22Rv1 (cell line): ENCODE measurements at regions not wholly inside any gene's neighbourhood (a gene's known extent, or its start where the extent isn't known, plus 50 kb on each side); places are given as distances from the start of the nearest gene placed in this dataset.

Experiments
- H3K27ac ChIP-seq: fragments of 450-650 bp; 2 replicates; pipeline ENCODE4 v1.5.1; 2017
- CTCF ChIP-seq: fragments of 450-650 bp; IDR thresholded peaks from 2 replicates; pipeline ENCODE4 v1.5.1; 2017; ENCODE audit warnings: mild to moderate bottlenecking
- ZFX ChIP-seq: fragments of 450-650 bp; IDR thresholded peaks from 2 replicates; pipeline ENCODE4 v1.6.1; 2017; ENCODE audit warnings: antibody characterized with exemption, borderline replicate concordance

DNA sequence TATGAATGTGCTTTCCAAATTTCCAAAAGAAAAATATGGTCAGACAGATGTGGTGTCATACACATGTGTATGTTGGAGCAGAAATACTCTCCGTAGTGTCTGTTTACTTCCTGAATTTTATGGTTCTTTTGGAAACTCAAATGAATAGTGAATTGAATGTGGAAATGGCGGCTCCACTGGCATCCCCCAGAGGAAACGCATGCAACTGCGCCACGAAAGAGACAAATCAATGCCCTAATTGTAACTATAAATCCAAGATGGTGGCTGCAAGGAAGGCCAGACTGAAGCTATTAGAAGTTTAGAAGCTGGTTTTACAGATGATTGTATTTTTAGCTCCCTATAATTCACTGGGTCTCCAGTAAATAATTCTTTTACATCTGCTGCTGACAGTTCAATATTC is 246.7 kb downstream of the FGFR2 start:
- no peak overlapping the region for H3K27ac ChIP-seq
- no peak for TF ChIP-seq ZFX
- TF ChIP-seq CTCF: no peak

DNA sequence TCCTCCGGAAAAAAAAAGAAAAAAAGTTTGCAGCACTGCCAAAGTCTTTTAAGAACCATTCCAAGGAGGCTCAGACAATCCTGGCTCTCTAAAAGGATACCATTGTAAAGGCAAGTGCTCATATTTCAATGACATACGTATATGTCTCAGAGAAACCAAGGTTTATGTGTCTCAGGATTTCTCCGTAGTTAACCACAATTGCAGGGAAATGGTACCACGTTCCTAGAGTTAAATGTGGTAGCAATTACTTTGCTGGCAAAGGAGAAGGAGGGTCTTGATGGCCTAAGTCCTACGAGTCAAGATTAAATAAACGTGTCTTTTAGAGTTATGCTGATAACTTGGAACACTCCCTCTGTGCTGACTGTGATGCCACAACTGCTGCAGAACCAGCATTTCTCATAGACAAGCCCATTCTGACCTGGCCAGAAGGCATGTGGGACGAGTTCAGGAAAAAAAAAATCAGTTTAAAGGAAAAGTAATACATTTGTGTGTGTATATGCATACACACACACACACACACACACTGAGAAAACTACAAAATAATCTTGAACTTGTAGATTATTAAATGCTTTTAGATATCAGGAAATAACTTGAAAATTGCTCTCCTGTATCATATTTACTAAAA is 245.9 kb downstream of the FGFR2 start:
- no peak for TF ChIP-seq ZFX

DNA sequence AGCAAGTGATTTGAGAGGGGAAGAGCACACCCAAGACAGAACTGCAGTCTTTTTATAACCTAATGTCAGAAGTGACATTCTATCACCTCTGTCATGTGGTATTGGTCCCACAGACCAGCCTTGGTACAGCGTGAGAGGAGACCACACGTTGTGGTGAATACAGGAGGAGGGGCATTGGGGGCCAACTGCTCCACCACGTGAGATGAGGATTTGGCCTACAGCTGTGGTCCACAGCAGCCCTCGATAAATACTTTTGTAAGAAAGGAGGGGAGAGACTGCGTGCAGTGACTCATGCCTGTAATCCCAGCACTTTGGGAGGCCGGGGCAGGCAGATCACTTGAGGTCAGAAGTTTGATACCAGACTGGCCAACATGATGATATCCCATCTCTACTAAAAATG is 243.1 kb downstream of the FGFR2 start:
- TF ChIP-seq CTCF: no peak
- no peak for TF ChIP-seq ZFX
- H3K27ac ChIP-seq: no peak overlapping the region

More for the DNA sequence above, 245.9 kb downstream of the FGFR2 start:
- no peak overlapping the region for H3K27ac ChIP-seq

DNA sequence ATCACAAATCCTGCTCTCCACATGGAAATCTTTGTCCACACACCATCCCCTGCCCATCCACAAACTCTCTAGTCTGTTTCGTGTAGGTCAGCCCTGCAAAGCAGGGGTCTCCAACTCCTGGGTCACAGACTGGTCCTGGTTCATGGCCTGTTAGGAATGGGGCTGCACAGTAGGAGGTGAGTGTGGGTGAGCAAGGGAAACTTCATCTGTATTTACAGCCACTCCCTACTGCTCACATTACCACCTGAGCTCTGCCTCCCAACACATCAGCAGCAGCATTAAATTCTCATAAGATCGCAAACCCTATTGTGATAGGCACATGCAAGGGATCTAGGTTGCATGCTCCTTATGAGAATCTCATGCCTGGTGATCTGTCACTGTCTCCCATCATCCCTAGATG is 242.1 kb downstream of the FGFR2 start:
- no peak overlapping the region for H3K27ac ChIP-seq
- TF ChIP-seq CTCF: no peak
- no peak for TF ChIP-seq ZFX

DNA sequence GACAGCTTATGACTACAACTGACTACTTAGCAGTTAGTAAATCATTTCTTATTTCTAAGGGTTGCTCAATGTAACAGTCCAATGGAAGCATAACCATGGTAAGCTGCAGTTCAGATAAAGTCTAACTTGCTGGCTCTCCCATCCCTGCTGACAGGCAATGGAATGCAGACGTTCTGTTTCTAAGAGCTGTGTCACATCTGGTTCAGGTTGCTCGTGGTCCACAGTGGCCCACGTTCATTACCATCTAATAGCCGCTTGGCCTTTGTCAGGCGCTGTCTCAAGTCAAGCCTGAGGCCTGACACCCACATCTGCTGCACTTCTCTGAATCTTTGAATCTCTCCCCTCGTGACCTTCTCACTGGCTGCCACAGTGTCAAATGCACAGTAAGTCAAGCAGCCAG is 240.8 kb downstream of the FGFR2 start:
- TF ChIP-seq ZFX (no peak), CTCF (no peak)
- no peak overlapping the region for H3K27ac ChIP-seq

DNA sequence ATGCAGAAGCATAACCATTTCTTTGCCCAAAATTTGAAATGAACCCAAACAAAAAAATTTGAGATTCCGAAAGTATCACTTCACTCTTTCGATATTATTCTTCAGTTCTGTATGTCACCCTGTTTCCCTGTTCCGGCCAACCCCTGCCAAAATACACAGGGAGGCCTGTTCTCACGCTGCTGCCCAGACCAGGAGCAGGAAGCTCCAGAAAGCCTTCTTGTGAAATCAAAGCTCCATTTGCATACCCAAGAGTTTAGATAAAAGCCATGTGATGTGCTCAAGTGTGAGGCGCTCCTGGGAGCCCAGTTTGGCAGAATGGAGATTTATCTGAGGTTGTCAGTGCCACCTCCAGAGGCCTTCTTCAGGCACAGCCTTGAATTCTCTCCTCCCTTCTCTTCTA is 236.2 kb downstream of the FGFR2 start:
- H3K27ac ChIP-seq: no peak overlapping the region
- TF ChIP-seq CTCF (no peak), ZFX (no peak)

DNA sequence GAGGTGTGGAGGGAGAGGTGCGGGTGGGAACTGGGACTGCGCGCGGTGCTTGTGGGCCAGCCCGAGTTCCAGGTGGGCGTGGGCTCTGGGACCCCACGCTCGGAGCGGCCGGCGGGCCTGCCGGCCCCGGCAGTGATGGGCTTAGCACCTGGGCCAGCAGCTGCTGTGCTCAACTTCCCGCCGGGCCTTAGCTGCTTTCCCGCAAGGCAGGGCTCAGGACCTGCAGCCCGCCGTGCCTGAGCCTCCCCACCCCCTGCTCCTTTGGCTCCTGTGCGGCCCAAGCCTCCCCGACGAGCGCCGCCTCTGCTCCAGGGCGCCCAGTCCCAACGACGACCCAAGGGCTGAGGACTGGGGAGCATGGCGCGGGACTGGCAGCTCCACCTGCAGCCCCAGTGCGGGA is 232.7 kb downstream of the FGFR2 start:
- TF ChIP-seq ZFX (no peak), CTCF (no peak)
- no peak overlapping the region for H3K27ac ChIP-seq

DNA sequence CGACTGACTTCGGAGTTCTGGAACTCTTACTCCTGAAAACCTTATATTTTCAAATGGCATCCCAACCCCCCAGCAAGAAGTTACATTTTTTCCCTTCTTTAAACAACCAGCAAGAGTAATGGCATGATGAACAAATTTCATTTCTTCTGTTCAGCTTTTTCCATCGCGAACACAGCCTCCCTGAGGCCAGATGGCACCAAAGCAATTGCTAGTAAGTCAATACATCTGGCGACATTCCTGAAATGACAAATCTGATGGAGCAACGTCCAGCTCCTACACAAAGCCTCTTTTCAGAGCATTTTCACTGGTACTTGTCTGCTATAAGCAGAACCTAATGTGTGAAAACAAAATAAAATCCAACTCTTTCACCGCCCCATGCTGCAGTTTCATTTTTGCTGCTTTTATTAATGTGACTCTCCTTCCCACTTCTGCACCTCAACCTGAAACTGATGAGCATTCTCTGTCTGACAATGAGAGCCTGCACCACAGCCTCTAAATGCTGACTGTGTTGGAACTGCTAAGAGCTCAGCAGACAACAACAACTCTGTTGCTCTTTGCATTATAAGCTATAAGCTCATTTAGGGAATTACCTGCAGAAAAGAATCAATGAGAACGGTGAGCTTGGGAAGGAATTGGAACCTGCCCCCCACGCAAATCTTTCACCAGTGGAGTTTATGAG is 229.8 kb downstream of the FGFR2 start:
- H3K27ac ChIP-seq: no peak overlapping the region
- no peak for TF ChIP-seq CTCF
- no peak for TF ChIP-seq ZFX
